Forelimb muscle (tissue), 1 donor: ENCODE measurements at regions not wholly inside any gene's neighbourhood (a gene's known extent, or its start where the extent isn't known, plus 50 kb on each side); places are given as distances from the start of the nearest gene placed in this dataset.
"Not testable (repeated sequence)": the region's sequence is repeated elsewhere in the genome, so short reads cannot be mapped to it uniquely, and the experiment has no call there.

Experiments used
- DNase-seq: peaks from one replicate; pipeline ENCODE4 v3.0.0-alpha.2; 2013; ENCODE audit warnings: low read depth

DNA sequence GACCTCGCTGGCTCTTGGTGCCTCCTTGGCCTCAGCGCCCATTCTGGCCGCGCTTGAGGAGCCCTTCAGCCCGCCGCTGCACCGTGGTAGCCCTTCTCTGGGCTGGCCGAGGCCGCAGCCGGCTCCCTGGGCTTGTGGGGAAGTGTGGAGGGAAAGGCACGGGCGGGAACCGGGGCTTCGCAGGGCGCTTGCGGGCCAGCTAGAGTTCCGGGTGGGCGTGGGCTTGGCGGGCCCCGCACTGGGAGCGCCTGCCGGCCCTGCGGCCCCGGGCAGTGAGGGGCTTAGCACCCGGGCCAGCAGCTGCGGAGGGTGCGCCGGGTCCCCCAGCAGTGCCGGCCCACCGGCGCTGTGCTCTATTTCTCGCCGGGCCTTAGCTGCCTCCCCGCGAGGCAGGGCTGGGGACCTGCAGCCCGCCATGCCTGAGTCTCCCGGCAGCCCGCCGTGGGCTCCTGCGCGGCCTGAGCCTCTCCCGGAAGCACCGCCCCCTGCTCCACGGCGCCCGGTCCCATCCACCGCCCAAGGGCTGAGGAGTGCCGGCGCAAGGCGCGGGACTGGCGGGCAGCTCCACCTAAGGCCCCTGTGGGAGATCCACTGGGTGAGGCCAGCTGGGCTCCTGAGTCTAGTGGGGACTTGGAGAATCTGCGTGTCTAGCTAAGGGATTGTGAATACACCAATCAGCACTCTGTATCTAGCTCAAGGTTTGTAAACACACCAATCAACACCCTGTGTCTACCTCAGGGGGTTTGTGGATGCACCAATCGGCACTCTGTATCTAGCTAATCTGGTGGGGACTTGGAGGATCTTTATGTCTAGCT lies 141.1 kb downstream of the SLCO4C1 start:
- DNase-seq: not testable (repeated sequence)

DNA sequence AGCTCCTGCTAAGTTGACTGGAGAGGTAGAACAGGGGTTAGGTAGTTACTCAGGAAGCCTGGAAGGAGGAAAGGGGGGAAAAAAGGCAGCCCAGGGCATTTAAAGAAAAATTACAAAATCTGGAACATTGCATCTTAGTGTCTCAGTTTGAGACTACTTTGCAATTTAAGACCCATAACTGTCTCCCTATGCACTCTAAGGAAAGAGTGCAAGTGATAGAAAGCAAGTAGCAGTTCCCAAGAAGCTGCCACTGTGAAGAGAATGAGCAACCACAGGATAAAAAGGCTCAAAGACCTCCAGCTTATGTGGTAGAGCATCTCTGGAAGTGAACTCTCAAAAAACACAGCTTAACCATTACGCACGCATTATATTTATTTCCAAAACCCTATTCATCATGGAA lies 141.8 kb downstream of the SLCO4C1 start:
- no peak for DNase-seq

DNA sequence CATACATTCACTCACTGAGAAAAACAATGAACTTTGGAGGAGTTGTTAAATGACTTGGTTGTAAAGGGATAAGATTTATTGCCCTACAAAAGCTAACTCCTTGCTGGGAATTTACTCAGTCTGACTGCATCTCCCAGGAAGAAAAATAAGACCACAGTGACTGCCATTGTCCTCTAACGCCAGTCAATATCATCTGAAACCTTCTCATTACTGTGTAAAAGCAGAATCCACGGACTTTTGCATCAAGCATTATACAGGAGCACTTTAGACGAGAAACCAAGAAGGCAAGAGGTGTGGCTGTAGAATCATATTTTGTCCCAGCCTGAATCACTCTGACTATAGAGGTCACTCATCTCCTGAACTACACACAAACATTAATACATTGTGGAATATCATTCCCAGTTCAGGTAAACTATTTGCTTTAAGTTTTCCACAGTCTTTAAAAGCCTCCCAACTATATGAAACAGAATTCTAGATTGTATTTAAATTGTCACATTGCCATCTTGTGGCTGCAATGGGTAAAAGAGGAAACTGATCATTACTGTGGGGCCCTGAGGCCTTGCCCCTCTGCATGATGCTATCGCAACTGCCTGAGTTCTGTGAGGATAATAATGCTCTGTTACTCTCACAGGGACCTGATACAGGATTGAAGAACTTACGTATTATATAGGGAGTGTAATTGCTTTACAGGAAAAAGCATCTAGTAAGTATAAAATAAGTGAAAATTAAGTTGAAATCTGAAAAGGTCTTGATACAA lies 142.9 kb downstream of the SLCO4C1 start:
- peak; percentile 2 for DNase-seq

DNA sequence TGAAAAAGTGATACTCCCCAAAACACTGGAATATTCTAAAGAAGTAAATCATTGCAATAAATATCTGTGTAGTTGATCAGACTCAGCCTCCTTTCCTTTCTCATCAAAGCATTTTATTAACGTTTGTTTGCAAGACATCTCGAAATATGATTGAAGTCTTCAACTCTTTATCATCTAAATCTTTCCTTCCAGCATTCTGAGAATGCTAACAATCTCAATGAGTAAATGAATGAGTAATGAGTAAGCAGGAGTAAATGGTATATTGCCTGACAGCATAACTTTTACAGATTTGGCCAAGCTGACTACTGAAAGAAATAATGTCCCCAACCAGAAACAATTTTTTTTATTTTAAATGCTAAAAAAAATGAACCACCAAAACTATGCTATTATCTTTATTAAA lies 157.1 kb downstream of the SLCO4C1 start:
- DNase-seq: no peak

DNA sequence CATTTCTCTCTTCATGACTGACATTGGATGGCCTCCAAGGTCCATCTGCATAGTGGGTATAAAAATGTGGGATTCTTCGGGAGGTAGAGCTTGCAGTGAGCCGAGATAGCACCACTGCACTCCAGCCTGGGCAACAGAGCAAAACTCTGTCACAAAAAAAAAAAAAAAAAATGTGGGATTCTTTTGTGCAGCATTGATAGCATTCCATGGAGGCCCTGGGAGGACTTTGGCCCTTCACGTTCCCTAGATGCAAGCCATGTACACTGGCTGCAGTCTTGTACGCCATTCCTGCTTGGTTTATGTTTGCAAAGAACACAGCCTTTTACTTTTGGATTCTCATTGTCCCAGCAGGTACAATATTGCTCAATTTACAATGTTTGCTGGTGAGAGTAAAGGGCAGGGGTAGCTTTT lies 157.8 kb downstream of the SLCO4C1 start:
- DNase-seq: no peak

DNA sequence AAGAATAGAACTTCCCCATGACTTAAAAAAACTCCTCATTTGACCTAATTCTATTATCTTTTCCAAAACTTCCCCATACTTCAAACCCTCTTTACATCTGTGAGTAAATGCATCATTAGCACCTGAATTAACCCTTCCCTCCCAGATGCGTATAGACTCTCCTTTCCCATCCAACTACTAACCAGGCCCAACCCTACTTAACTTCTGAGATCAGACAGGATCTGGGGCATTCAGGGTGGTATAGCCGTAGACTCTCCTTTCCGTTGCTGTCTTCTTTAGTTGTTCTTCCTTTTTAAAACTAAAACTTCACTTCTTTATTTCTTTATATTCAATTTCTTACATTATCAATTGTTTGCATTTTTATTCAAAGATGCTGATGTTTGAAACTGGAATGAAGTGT lies 165.2 kb downstream of the SLCO4C1 start:
- DNase-seq: no peak

DNA sequence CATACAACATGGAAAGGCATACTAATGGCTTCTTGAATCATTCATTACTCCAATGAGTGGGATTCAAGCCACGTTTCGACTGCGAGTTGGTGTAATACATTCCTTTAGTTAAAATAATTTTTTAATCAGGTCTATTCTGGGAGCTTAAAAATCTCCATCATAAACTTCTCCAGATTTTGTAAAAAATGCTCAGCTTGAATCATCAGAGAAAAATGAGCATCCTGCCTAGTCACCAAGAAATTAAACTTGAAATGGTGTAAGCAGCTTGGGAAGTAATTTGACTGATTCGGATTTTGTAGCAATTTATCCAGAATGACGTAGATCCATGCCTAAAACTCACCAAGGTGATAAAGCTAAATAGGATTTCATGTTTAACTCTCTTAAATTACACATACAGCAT lies 165.7 kb downstream of the SLCO4C1 start:
- DNase-seq: no peak

DNA sequence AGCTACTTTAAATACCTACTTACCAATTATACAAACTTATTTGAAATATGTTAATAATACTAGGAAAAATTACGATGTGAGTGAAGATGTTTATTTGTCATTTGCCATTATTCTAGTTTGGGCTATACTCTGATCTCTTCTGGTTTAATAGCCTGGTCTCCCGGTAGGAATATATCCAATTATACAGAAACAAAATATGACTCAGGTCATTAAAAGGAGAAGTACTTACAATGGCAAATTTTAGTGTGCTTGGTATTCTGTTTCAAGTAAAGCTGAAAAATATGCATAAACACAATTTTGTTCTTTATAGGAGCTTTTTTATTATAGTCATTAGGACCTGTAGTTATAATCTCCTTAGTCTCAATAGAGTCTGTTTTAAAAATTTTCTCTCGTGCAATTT lies 176.8 kb downstream of the SLCO4C1 start:
- no peak for DNase-seq

DNA sequence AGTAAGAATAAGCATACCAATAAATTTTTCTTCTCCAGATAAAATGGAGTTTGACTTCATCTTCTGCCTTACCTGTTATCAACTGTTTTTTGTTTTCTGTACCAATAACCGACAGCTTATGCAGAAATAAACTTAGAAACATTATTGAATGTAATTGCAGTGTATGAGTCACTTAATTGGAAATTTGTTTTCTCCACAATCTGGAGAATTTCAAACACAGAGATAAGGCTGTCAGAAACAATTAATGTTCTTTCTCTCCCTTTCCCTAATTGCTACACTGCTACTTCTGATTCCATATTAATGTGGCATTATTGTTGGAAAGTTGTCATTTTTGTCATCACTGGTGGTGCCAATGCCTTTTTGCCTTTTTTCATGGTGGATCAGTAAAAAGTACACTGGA lies 180.3 kb downstream of the SLCO4C1 start:
- no peak for DNase-seq

DNA sequence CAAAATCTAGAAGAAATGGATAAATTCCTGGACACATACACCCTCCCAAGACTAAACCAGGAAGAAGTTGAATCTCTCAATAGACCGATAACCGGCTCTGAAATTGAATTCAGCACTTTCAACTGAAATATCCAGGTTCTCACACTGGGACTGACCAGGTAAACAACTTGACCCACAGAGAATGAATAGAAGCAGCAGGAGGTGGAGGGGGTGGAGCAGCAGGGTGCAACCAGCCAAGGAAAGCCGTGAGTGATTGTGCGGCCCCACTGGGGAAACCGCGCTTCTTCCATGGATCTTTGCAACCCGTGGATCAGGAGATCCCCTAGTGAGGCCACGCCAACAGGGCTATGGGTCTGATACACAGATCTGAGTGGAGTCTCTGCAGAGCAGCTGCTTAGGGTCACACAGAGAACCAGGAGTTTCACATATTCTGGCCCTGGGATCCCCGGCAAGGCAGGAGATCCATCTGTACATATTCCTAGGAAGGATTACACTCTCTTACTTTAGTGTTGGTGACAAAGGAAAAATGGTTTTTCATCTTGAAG lies 181.5 kb downstream of the SLCO4C1 start:
- no peak for DNase-seq

DNA sequence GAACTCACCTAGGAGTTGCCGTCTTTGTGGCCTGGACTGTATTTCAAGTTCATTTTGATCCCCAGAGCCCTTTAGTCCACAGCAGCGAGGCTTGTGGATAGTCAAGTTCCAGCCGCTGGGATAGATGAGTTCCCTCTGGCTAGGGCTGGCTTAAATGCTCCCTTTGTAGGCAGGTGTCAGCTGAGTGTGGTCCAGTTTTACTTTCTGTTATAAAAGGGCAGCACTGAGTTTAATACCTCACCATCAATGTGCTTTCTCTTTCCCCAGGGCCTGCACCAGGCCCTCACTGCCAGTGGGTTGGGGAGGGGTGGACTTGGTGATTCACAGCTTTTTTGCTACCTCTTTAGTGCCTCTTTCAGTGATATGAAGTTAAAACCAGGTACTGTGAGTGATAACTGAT lies 188.2 kb downstream of the SLCO4C1 start:
- DNase-seq: no peak

DNA sequence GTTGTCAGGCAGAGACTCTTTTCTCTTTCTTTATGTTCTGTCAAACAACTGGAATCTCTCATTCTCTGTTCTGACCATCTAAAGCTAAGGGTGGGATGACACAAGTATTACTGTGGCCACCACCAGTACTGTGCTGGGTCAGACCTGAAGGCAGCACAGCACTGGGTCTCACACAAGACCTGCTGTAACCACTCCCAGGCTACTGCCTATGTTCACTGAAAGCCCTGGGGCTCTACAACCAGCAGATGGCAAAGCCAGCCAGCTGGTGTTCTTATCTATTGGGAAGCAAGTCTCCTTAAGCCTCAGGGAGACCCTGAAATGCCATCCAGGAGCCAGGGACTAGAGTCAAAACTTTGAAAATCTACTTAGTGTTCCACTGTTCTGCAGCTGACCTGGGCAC lies 189.5 kb downstream of the SLCO4C1 start:
- no peak for DNase-seq

DNA sequence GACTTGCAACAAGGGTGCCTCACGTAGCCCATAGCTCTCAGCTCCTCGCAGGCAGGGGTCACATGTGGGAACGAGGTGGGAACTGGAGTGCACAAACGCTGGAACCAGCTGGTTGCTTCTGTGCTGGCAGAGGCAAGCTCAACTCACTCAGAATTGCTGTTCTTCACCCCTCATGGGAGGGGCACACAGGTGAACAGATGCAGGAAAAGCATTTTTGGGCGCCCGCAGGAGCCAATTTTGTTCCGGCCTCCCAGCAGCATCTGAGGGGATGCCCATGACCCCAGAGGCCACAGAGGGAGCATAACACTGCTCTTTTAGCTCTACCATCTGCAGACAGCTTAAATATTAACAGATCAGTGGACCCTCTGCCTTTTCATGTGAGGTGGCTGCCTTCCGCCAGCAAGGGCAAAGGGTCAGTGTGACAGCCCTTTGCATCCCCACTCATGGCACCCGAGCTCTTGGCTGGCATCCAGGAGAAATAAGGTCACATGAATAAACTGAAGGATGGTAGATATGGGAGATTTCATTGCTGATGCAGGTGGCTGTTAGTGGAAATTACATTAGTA lies 196.2 kb downstream of the SLCO4C1 start:
- DNase-seq: no peak

DNA sequence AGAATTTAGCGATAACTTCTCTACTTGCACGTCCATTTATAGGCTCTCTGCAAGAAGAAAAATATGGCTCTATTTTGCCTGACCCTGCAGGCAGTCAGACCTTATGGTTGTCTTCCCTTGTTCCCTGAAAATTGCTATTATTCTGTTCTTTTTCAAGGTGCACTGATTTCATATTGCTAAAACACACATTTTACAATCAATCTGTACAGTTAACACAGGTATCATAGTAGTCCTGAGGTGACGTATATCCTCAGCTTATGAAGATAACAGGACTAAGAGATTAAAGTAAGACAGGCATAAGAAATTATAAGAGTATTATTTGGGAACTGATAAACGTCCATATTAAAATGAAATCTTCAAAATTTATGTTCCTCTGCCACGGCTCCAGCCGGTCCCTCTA lies 197.0 kb downstream of the SLCO4C1 start:
- DNase-seq: not testable (repeated sequence)

DNA sequence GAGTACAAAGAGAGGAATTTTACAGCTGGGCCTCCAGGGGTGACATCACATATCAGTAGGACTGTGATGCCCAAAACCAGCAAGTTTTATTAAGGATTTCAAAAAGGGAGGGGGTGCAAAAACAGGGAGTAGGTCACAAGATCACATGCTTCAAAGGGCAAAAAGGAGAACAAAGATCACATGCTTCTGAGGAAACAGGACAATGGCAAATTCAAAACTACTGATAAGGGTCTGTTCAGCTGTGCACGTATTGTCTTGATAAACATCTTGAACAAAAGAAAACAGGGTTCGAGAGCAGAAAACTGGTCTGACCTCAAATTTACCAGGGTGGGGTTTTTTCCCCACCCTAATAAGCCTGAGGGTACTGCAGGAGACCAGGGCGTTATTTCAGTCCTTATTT lies 197.5 kb downstream of the SLCO4C1 start:
- DNase-seq: not testable (repeated sequence)

DNA sequence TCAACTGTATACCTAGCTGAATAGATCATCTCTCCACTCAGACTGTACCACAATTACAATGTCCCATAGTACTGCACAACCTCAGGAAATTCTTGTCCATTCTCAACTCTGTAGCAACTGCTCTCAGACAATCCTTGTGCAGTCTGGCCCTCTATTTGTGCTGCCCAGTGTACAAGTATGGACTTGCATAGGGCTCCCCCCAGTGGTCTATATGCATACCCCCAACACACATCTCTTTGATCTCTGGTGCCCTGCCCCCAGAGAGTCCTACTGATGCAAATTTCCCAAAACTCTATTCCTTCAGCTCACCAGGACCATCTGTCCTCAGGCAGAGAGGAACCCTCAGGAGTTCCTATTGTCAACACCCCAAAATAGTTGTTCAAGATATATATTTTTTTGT lies 205.3 kb downstream of the SLCO4C1 start:
- no peak for DNase-seq

DNA sequence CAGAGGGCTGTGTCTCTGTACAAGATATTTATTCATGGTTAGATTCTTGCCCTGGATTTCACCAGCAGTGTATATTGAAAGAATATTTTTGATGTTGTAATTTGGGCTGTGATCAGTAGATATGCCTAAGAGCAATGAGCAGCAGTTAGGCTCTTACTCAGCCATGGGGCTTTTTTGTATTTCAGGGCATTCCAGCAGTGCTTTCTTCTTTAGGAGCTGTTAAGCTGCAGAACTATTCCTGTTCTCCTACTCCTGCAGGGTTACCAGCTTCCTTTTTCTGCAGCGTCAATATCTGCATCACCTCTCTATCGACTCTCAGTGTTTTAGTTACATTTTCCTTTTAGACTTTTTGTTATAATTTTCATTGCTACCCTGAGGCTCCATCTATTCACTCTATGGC lies 206.2 kb downstream of the SLCO4C1 start:
- DNase-seq: no peak

DNA sequence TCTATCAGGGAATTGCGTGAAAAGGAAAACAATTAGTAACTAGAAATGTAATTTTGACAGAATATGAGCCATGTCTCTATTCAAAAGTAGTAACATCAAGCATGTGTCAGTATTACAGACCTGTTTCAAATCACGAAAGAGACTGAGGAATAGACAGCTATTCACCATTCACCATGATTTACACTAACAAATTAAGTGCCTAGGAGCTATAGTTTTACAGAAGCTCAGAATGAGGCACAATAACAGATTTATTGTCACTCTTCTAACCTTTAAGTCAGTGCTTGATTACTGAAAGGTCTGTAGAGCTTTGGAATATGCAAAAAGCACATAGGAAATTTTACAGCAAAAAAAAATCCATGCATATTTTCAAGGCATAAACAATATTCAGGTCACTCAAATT lies 208.2 kb downstream of the SLCO4C1 start:
- no peak for DNase-seq

DNA sequence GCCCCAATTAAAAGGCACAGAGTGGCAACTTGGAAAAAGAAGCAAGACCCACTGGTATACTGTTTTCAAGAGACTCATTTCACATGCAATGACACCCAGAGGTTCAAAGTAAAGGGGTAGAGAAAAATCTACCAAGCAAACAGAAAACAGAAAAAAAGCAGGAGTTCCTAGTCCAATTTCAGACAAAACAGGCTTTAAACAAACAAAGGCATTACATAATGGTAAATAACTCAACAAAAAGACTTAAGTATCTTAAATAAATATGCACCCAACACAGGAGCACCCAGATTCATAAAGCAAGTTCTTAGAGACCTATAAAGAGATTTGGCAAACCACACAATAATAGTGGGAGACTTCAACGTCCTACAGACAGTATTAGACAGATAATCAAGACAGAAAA lies 215.8 kb downstream of the SLCO4C1 start:
- DNase-seq: no peak

DNA sequence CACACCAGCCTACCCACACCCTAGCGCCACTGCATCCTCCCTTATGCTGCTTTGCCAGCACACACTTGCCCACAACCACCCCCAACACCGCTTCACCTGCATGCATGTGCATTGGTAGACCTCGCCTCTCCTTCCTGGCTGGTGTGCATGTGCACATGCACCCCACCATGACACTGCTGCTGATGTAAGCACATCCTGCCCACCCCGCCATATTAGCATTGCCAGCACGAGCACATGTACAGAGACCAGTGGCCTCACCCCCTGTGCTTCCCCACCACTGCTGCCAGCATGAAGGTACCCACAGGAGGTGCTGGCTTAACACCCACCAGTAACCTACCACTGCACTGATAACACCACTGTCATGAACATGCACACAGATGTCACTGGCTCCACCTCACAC lies 218.2 kb downstream of the SLCO4C1 start:
- DNase-seq: no peak

DNA sequence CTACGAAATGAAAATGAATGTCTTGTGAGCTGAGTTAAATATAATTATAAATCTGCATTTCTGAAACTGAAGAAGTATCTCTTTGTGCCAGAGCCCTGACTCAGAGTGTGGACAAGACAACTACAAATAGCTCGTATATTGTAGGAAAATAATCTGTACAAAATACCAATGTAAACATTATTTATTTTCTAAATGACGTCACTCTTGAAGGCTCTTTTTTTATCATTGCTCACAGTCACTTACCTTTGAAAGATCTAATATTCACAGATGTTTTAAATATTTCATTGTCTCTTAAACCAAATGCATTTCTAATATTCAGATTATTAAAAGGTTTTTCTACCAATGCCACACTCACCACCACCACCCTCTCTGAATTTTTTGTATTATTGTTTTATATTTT lies 226.1 kb downstream of the SLCO4C1 start:
- no peak for DNase-seq

DNA sequence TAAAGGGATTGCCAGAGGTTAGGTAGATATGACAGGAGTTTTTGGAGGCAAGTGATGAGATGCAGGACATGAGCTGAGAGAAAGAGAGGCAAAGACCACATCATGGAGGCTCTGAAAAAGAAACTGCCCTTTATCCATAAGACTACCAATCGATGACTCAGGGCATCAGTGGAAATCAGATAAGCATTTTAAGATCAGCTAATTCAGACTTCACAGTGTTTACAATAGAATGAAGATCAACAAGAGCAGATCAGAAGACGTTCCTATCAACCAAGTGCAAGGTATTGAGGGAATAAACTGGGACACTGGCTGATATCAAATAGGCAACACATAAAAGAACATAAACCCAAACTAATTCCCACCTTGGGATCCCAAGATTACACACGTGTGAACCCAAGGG lies 227.2 kb downstream of the SLCO4C1 start:
- no peak for DNase-seq

DNA sequence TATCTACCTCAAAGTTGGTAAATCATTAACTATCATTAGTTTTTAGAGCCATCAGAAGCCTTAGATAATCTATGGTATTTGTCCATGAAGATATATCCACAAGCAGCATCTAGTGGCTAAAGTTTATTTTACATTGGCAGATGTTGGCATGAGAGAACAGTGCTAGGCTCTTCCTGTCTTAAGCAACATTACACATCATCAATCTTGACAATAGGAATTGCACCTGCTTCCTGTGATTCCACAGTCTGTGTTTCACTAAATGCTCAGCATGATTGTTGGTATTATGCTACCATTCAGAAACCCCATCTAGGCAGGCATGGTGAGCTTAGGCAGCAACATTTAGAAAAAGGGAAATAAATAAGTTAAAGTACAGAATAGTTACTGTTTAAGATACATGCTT lies 246.6 kb downstream of the SLCO4C1 start:
- DNase-seq: no peak
